AG08395 (cell line): ENCODE measurements at regions not wholly inside any gene's neighbourhood (a gene's known extent, or its start where the extent isn't known, plus 50 kb on each side); places are given as distances from the start of the nearest gene placed in this dataset.
"Not testable (repeated sequence)": the region's sequence is repeated elsewhere in the genome, so short reads cannot be mapped to it uniquely, and the experiment has no call there.

Source experiments
- DNase-seq: peaks from one replicate; pipeline ENCODE4 v3.0.0; 2012; ENCODE audit warnings: mixed read lengths, low spot score

GRCh38 chr5:82649943-82650342 lies 371.8 kb upstream of the RPS23 start:
- no peak for DNase-seq

- DNase-seq: no peak
Observed at GRCh38 chr5:82644766-82645165, 366.6 kb upstream of the RPS23 start.

GRCh38 chr5:82644229-82644628 lies 366.1 kb upstream of the RPS23 start:
- DNase-seq: no peak

- DNase-seq: no peak
Observed at GRCh38 chr5:82642313-82642712, 364.2 kb upstream of the RPS23 start.

GRCh38 chr5:82641331-82642003 lies 363.3 kb upstream of the RPS23 start:
- peak; percentile 87 for DNase-seq

- DNase-seq: no peak
Observed at GRCh38 chr5:82640916-82641315, 362.8 kb upstream of the RPS23 start.

- no peak for DNase-seq
Observed at GRCh38 chr5:82639393-82640144, 361.4 kb upstream of the RPS23 start.

GRCh38 chr5:82636591-82636990 lies 358.4 kb upstream of the RPS23 start:
- no peak for DNase-seq

GRCh38 chr5:82635561-82636288 lies 357.6 kb upstream of the RPS23 start:
- DNase-seq: peak; percentile 33

- DNase-seq: no peak
Observed at GRCh38 chr5:82628364-82628910, 350.3 kb upstream of the RPS23 start.

GRCh38 chr5:82626905-82627591 lies 348.9 kb upstream of the RPS23 start:
- not testable (repeated sequence) for DNase-seq

- DNase-seq: not testable (repeated sequence)
Observed at GRCh38 chr5:82626012-82626411, 347.9 kb upstream of the RPS23 start.

- DNase-seq: no peak
Observed at GRCh38 chr5:82624062-82624461, 345.9 kb upstream of the RPS23 start.

GRCh38 chr5:82622711-82623514 lies 344.8 kb upstream of the RPS23 start:
- DNase-seq: no peak

- DNase-seq: no peak
Observed at GRCh38 chr5:82622205-82622604, 344.1 kb upstream of the RPS23 start.

GRCh38 chr5:82620957-82621600 lies 342.9 kb upstream of the RPS23 start:
- DNase-seq: no peak

- DNase-seq: no peak
Observed at GRCh38 chr5:82619097-82619496, 340.9 kb upstream of the RPS23 start.

- no peak for DNase-seq
Observed at GRCh38 chr5:82614706-82615105, 336.6 kb upstream of the RPS23 start.

GRCh38 chr5:82613891-82614290 lies 335.7 kb upstream of the RPS23 start:
- no peak for DNase-seq

GRCh38 chr5:82610686-82611085 lies 332.5 kb upstream of the RPS23 start:
- DNase-seq: no peak
